Suprapubic skin (tissue), 4 donors: ENCODE measurements at regions not wholly inside any gene's neighbourhood (a gene's known extent, or its start where the extent isn't known, plus 50 kb on each side); places are given as distances from the start of the nearest gene placed in this dataset.
"Not testable (repeated sequence)": the region's sequence is repeated elsewhere in the genome, so short reads cannot be mapped to it uniquely, and the experiment has no call there.

Experiments used
- CTCF ChIP-seq, 2 donors: fragments of 200-600 bp in 1 of 2; fragments of 450-650 bp in 1 of 2; sonication (generic) in 1 of 2; IDR thresholded peaks; one replicate each; pipeline ENCODE4 v1.5.1; 2016 to 2019; ENCODE audit warnings: antibody characterized with exemption in 2 of 2, mild to moderate bottlenecking in 1 of 2, moderate library complexity in 1 of 2
- POLR2A ChIP-seq, 2 donors: fragments of 450-650 bp; IDR thresholded peaks; one replicate each; pipeline ENCODE4 v1.6.1; 2017; ENCODE audit warnings: antibody characterized with exemption in 2 of 2, mild to moderate bottlenecking in 2 of 2, moderate library complexity in 2 of 2
- POLR2AphosphoS5 ChIP-seq, 3 donors: sonication (generic); formaldehyde crosslinking; IDR thresholded peaks; one replicate each; pipeline ENCODE4 v1.6.1; 2017; ENCODE audit warnings: antibody characterized with exemption in 3 of 3

- TF ChIP-seq CTCF, POLR2AphosphoS5, POLR2A (IDR thresholded peaks at IDR 0.05): not testable (repeated sequence)
Observed at GRCh38 chr2:134062235-134062634, 191.6 kb upstream of the MGAT5 start.
